B cell (primary cell): ENCODE measurements at regions not wholly inside any gene's neighbourhood (a gene's known extent, or its start where the extent isn't known, plus 50 kb on each side); places are given as distances from the start of the nearest gene placed in this dataset.

Experiments
- ATAC-seq: fragments of 200-7000 bp; cut with Tn5 transposase; one replicate; pipeline ENCODE4 v1.10.0; 2021; ENCODE audit warnings: low read depth, mild to moderate bottlenecking, moderate number of reproducible peaks, moderate library complexity
- CTCF ChIA-PET: fragments of 350-600 bp; sonication (Branson Sonifier 250); formaldehyde crosslinking; loops from one replicate; lab custom pipeline; 2021; ENCODE audit warnings: antibody characterized with exemption, inconsistent platforms; lab: Charles Lee
- POLR2A ChIA-PET: fragments of 350-600 bp; sonication (Branson Sonifier 250); formaldehyde crosslinking; loops from one replicate; lab custom pipeline; 2021; ENCODE audit warnings: antibody characterized with exemption; lab: Charles Lee
- DNase-seq: peaks from one replicate; pipeline ENCODE4 v3.0.0; 2013
- H2AFZ ChIP-seq: 2 replicates; pipeline ENCODE4 v1.6.1; 2012; ENCODE audit warnings: mild to moderate bottlenecking, low read depth, low read length; ENCODE audit not compliant: insufficient read depth, poor library complexity, severe bottlenecking
- H3K27ac ChIP-seq, 2 donors: 1 replicate in 1 of 2; 2 replicates in 1 of 2; pipeline ENCODE4 v1.5.1; 2012 to 2013; ENCODE audit warnings: low read length in 2 of 2, mild to moderate bottlenecking in 2 of 2, moderate library complexity in 1 of 2
- H3K27me3 ChIP-seq, 4 experiments: fragments of 200-600 bp in 1 of 4; sonication (generic) in 1 of 4; replicated peaks in 1 of 4; 1 replicate in 2 of 4; 2 replicates in 2 of 4; pipeline versions ENCODE4 v1.6.1 to v1.7.0; 2013 to 2016; ENCODE audit warnings: low read length in 3 of 4, mild to moderate bottlenecking in 2 of 4, mixed read lengths in 1 of 4, moderate library complexity in 1 of 4; ENCODE audit not compliant: insufficient read depth in 4 of 4, control insufficient read depth in 3 of 4; ENCODE audit errors: control extremely low read depth in 1 of 4
- H3K36me3 ChIP-seq, 2 experiments: replicated peaks in 1 of 2; 1 replicate in 1 of 2; 2 replicates in 1 of 2; pipeline versions ENCODE4 v1.6.1 to v1.7.1; 2013; ENCODE audit warnings: low read length in 1 of 2; ENCODE audit not compliant: insufficient read depth in 2 of 2, control insufficient read depth in 1 of 2; ENCODE audit errors: control extremely low read depth in 1 of 2, extremely low read depth in 1 of 2
- H3K4me1 ChIP-seq, 2 donors: fragments of 200-600 bp in 1 of 2; sonication (generic) in 1 of 2; 1 replicate in 1 of 2; 2 replicates in 1 of 2; pipeline versions ENCODE4 v1.5.1 to v1.6.1; 2013 to 2017; ENCODE audit warnings: low read length in 2 of 2; ENCODE audit not compliant: control insufficient read depth in 2 of 2, insufficient read depth in 2 of 2
- H3K4me2 ChIP-seq: replicated peaks from 2 replicates; pipeline ENCODE3; 2012; ENCODE audit warnings: mild to moderate bottlenecking, low read depth, low read length; ENCODE audit not compliant: poor library complexity, severe bottlenecking
- H3K4me3 ChIP-seq, 5 experiments: fragments of 200-600 bp in 1 of 5; sonication (generic) in 1 of 5; 1 replicate in 3 of 5; 2 replicates in 2 of 5; pipeline versions ENCODE4 v1.5.1 to v1.7.0; 2011 to 2016; ENCODE audit warnings: low read length in 4 of 5, mild to moderate bottlenecking in 4 of 5, low read depth in 2 of 5, control low read depth in 1 of 5, moderate library complexity in 1 of 5; ENCODE audit not compliant: insufficient read depth in 1 of 5; ENCODE audit errors: control extremely low read depth in 1 of 5, extremely low read depth in 1 of 5
- H3K79me2 ChIP-seq: fragments of 200-600 bp; sonication (generic); one replicate; pipeline ENCODE4 v1.6.0; 2016; ENCODE audit warnings: low read length; ENCODE audit not compliant: control insufficient read depth, insufficient read depth
- H3K9ac ChIP-seq: fragments of 200-600 bp; sonication (generic); 2 replicates; pipeline ENCODE4 v1.6.1; 2017; ENCODE audit warnings: mild to moderate bottlenecking, low read length, moderate library complexity
- H3K9me3 ChIP-seq, 3 donors: one replicate each; pipeline versions ENCODE4 v1.6.1 to v1.7.1; 2013; ENCODE audit warnings: low read length in 2 of 3; ENCODE audit not compliant: control insufficient read depth in 2 of 3, insufficient read depth in 1 of 3; ENCODE audit errors: control extremely low read depth in 1 of 3
- H4K20me1 ChIP-seq: 2 replicates; pipeline ENCODE4 v1.6.0; 2012; ENCODE audit warnings: mild to moderate bottlenecking, low read length; ENCODE audit not compliant: insufficient read depth, control insufficient read depth, poor library complexity, severe bottlenecking
- H3K27ac Mint-ChIP-seq: one replicate; pipeline ENCODE4 v1.8.0; 2021; ENCODE audit warnings: mixed read lengths
- H3K27me3 Mint-ChIP-seq: one replicate; pipeline ENCODE4 v1.8.0; 2021; ENCODE audit warnings: mixed read lengths
- H3K4me1 Mint-ChIP-seq: one replicate; pipeline ENCODE4 v1.8.0; 2021; ENCODE audit warnings: mixed read lengths
- H3K4me3 Mint-ChIP-seq: one replicate; pipeline ENCODE4 v1.8.0; 2021; ENCODE audit warnings: mixed read lengths
- H3K9me3 Mint-ChIP-seq: one replicate; pipeline ENCODE4 v1.8.0; 2022; ENCODE audit warnings: mixed read lengths; ENCODE audit not compliant: insufficient read depth
- CTCF ChIP-seq: fragments of 200-600 bp; IDR thresholded peaks from one replicate; pipeline ENCODE4 v1.8.0; 2022; ENCODE audit warnings: antibody characterized with exemption, mild to moderate bottlenecking
- EZH2 ChIP-seq: IDR thresholded peaks from 2 replicates; pipeline ENCODE4 v1.6.1; 2012; ENCODE audit warnings: borderline replicate concordance, low read depth, mild to moderate bottlenecking, moderate library complexity, low read length; ENCODE audit not compliant: insufficient read depth, poor library complexity, severe bottlenecking
- WGBS: methylation state at CpG from one replicate; pipeline ENCODE4 v1.1.5; 2013; ENCODE audit warnings: missing lambda C conversion rate; ENCODE audit not compliant: insufficient coverage; 5-methylcytosine and 5-hydroxymethylcytosine counted together
- intact Hi-C: fragments of 100-400 bp; cut with micrococcal nuclease; formaldehyde crosslinking; loops from one replicate; pipeline ENCODE4 v1.10.0; 2022

- peaks cover 7% of the 10 kb centered on the region for H3K27me3 Mint-ChIP-seq
- H3K27me3 ChIP-seq = peaks cover 0 to 3% (median 0%) of the 10 kb centered on the region in 4 experiments
- ChIA-PET POLR2A (no interaction called here), CTCF (no interaction called here)
- no peak overlapping the region for H3K27ac Mint-ChIP-seq
- H3K9me3 ChIP-seq = peaks cover 0 to 4% (median 0%) of the 10 kb centered on the region in 3 donors
- H3K4me2 ChIP-seq = no peak overlapping the region
- no peak overlapping the region for H3K9ac ChIP-seq
- H3K4me3 Mint-ChIP-seq = no peak overlapping the region
- no peaks in the 10 kb centered on the region for H3K79me2 ChIP-seq
- TF ChIP-seq CTCF (no peak), EZH2 (no peak)
- no peak overlapping the region for H3K4me3 ChIP-seq
- no peaks in the 10 kb centered on the region for H3K36me3 ChIP-seq
- WGBS = no CpG with 5 or more reads among the region's 1 CpG
- H3K9me3 Mint-ChIP-seq = no peaks in the 10 kb centered on the region
- H2AFZ ChIP-seq = no peak overlapping the region
- no peaks in the 10 kb centered on the region for H4K20me1 ChIP-seq
- no peak overlapping the region for H3K27ac ChIP-seq
- DNase-seq (no peak), ATAC-seq (no peak)
- no peaks in the 10 kb centered on the region for H3K4me1 ChIP-seq
- H3K4me1 Mint-ChIP-seq = no peaks in the 10 kb centered on the region
- intact Hi-C loops = no loop called here
These were observed 174.9 kb downstream of the QDPR start for GRCh38 chr4:17336986-17337385.

- ChIA-PET CTCF (no interaction called here), POLR2A (no interaction called here)
- no peaks in the 10 kb centered on the region for H4K20me1 ChIP-seq
- no peak overlapping the region for H3K4me3 ChIP-seq
- H3K4me1 ChIP-seq = no peaks in the 10 kb centered on the region
- Mint-ChIP-seq H3K27me3 (peaks cover 7% of the 10 kb centered on the region), H3K27ac (no peak overlapping the region), H3K4me3 (no peak overlapping the region), H3K4me1 (no peaks in the 10 kb centered on the region), H3K9me3 (no peaks in the 10 kb centered on the region)
- H3K9ac ChIP-seq = no peak overlapping the region
- DNase-seq (no peak), ATAC-seq (no peak)
- H3K27ac ChIP-seq = no peak overlapping the region
- H3K9me3 ChIP-seq = peaks cover 0 to 4% (median 0%) of the 10 kb centered on the region in 3 donors
- H3K79me2 ChIP-seq = no peaks in the 10 kb centered on the region
- no peak overlapping the region for H2AFZ ChIP-seq
- peaks cover 0 to 3% (median 0%) of the 10 kb centered on the region in 4 experiments for H3K27me3 ChIP-seq
- H3K36me3 ChIP-seq = no peaks in the 10 kb centered on the region
- H3K4me2 ChIP-seq = no peak overlapping the region
- TF ChIP-seq CTCF = no peak
- no peak for TF ChIP-seq EZH2
- intact Hi-C loops = no loop called here
- 65% methylated on average over 10 of the region's 10 CpGs for WGBS
These were observed 175.3 kb downstream of the QDPR start for GRCh38 chr4:17336524-17336961.
